Erythroblast (primary cell): ENCODE measurements at regions not wholly inside any gene's neighbourhood (a gene's known extent, or its start where the extent isn't known, plus 50 kb on each side); places are given as distances from the start of the nearest gene placed in this dataset.

Experiments used
- GATA1 ChIP-seq: IDR thresholded peaks from 2 replicates; pipeline ENCODE4 v1.6.1; 2011; ENCODE audit warnings: low read depth, mild to moderate bottlenecking, control low read depth, low read length, moderate library complexity
- POLR2A ChIP-seq: IDR thresholded peaks from 2 replicates; pipeline ENCODE4 v1.6.1; 2011; ENCODE audit warnings: mild to moderate bottlenecking, low read length

DNA sequence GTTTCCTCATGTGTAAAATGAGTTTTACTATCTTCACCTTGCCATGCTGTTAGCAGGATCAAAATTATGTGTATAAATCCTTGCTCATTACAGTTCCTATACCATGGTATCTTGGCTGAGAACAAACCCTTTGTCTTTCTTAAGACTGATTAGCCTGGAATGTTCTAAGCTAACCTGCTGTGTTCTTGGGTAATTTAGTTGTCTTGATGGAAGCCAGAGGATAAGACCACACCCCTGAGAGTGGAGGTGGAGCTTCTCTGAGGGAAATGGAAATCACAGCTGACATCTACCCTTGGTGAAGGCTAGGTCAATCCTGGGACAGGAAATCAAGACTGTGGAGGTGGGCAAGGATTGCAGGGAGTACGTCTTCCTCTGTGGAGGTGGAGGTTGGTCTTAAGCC, 206.1 kb upstream of the ARHGAP20 start:
- TF ChIP-seq POLR2A: no peak
- TF ChIP-seq GATA1: no peak
